Caki2 (cell line): ENCODE measurements at regions not wholly inside any gene's neighbourhood (a gene's known extent, or its start where the extent isn't known, plus 50 kb on each side); places are given as distances from the start of the nearest gene placed in this dataset.
"Not testable (repeated sequence)": the region's sequence is repeated elsewhere in the genome, so short reads cannot be mapped to it uniquely, and the experiment has no call there.

ENCODE experiments used
- DNase-seq: peaks from one replicate; pipeline ENCODE4 v3.0.0-alpha.2; 2015; ENCODE audit warnings: low read depth
- in situ Hi-C: cut with HindIII; loops from 2 replicates; pipeline ENCODE4 v1.10.0; 2016; ENCODE audit warnings: low sequenced_read_pairs, low pct_unique_long_range_greater_than_20kb, mixed read lengths

DNA sequence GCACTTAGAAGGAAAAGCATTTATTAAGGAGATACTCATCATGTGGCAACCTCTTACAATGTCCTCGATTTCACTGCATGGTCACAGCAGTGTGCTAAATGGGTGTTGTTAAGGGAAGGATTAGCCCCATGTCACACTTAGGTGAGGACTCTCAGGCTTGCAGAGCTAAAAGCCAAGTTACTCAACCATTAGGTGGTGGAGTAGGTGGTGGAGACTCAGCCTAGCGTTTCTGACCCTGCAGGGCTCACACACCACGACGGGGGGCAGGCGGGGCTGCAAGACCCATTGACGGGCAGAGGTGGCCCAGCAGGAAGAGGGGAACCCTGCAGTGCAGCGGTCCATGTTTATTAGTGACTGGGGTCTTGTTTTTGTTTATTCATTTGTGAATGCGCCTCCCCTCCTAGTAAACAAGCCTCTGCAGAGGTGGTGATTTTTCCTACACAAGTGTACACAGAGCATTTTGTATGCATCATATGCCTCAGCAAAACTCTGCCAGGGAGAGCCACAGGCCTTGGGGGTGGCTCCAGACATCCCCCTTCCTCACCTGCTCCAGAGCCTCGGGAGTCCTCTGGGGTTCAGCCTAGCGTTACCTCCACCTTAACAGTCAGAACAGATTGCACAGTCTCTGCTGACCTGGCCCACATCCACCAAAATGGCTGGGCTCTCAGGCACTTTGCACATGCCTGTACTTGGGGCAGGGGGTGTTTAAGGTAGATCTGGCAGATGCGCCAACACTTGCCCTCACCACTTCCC is 216.7 kb downstream of the C16orf95 start:
- DNase-seq = no peak
- in situ Hi-C loops = no loop called here

DNA sequence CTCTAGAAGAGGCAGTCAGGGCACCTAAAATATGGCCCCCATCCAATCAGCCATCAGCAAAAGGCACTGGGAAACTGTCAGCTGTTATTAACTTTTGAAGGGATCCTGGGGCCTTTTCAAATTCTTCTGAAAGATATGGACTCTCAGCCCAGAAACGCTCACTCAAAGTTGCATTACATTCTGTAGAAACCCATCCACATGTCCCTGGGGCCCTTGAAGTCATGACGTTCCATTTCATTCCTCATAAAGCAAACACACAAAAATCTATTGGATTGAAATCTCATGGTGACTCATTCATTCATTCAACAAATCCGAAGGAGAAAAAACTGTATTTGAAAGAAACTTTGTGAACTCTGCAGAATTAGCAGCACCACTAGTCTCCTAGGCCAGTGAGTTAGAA is 215.3 kb downstream of the C16orf95 start:
- no peak for DNase-seq
- in situ Hi-C loops = no loop called here

DNA sequence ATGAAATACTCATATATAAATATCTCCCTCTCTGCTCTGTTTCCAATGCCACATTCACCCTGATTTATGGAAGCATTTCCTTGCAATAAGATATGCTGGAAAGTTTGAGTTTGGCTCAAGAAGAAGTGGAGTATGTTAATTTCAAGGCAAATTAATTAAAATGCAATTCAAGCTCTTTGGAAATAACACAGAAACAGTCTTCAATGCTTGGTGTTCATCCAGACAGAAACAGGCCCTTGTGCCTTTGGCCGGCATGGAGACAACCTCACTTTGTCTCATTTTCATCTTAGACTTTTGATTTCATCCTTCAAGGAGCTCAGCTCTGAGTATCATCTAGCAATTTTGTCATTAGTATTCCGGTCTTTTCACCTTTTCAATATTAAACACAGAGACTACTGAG is 210.0 kb downstream of the C16orf95 start:
- in situ Hi-C loops = no loop called here
- DNase-seq = no peak

DNA sequence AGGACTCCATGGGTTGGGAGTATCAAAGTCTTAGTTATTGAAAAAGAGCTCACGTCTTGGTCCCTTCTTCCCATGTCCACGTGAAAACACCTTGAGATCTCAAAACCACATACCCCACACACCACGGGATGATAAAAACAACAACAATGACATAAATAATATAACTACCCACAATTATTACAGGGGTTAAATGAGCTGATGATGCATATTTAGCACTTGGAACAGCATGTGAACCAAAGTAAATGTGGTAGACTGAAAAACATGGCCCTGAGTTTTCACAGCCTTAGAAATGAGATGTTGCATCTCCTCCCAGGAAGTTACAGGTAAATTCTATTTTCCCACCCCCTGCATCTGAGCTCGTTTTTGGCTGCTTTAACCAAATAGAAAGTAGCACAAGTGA is 208.9 kb downstream of the C16orf95 start:
- DNase-seq = no peak
- in situ Hi-C loops = no loop called here

DNA sequence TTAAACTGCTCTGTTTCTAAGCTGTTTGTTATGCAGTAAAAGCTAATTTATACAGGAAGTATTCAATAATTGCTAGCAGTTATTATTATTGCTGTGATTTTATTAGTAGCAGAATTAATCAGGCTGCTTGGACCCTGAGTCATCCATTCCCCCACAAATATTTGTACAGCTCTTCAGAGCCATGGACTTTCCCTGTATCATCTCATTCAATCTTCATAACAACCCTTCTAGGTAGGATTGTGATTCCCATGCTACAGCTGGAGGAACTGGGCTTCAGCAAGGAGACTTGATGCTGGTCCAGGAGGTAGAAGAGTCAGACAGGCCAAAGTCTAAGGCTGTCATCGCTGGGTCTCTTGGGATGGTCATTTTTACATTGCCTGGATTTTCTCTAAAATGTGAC is 208.3 kb downstream of the C16orf95 start:
- in situ Hi-C loops = no loop called here
- DNase-seq = no peak

DNA sequence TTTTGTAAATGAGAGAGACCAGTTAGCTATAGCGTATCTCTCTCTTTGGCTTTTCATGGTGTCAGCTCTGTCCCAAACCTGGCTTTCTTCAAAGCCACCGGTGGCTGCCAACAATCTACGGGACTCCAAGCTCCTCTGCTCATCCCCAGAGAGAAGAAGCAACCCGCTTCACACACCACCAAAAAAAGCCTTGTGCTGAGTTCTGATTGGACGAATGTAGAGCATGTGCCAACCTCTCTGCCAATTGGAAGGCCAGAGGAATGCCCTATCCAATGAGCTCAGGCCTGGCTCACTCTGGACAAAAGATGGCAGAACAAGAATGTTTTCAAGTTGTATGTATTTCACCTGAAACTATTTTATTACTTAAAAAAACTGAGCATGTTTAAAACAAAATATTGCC is 202.4 kb downstream of the C16orf95 start:
- in situ Hi-C loops = no loop called here
- DNase-seq = no peak

DNA sequence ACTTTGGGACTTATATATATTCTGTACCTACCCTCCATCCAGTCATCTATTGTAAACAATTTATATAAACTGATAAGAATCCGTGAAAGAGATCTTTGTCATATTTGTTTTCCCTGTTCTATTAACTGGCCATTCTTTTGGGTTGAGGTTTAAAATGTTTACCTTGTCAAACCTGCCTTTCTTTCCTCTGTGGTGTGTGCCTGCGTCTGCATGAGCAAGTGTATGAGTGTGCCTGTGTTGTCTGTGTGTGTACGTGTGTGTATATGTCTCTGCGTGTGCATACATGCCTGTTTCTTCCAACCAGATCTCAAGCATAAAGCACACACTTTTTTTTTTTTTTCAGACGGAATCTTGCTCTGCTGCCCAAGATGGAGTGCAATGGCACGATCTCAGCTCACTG is 201.5 kb downstream of the C16orf95 start:
- in situ Hi-C loops = no loop called here

DNA sequence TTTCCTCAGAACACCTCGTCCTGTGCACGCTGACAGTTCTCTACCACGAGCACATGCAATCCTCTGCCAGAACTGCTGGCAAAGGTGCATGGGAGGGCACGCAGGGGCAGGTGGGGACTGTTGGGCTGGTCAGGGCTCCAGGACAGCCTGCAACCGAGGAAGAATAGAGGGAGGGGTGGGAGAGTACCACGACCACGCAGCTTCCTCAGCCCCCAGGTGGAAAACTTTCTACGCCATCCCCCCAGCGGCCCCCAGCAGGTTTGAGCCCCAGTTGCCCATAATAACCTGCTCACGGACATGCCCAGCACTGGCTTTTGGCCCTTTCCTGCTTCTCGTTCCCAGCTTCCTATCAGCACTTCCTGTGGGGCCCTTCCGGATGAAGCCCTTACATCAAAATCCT is 199.3 kb downstream of the C16orf95 start:
- in situ Hi-C loops = no loop called here
- DNase-seq = no peak

More for the DNA sequence above, 201.5 kb downstream of the C16orf95 start:
- DNase-seq = no peak

DNA sequence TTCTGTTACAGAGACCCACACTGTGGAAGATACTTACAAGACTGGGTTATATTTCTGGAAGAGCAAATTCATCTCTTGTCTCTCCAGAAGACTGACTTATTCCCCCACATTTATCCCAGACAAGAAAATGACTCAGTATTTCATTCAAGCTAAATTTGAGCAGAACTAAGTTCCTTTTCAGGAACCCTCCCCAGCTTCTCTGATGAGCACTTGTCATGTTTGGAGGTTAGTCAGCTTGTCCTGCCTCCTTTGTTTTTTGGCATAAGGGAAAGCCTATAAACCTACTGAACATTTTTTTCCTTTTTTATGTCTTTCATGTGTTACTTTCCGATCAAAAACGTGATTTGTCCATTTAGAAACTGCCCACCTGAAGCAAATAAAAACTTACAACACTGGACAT is 198.0 kb downstream of the C16orf95 start:
- DNase-seq = no peak
- in situ Hi-C loops = no loop called here

DNA sequence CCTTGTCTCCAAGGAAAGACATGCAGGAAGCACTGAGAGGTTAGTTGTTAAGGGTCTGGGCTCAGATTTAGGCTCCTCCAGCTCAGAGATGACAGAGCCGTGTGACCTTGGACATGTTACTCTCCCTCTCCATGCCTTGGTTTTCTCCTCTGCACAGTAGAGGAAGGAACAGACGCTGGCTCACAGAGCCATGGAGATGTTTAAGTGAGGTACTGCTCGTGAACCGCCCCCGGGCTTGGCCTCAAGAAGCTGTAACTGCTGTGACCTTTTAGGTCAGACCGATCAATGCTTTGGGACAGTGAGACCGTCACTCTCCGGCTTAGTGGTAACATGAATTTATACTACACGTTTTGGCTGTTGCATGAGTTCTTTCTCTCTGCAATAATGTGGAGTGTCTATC is 197.4 kb downstream of the C16orf95 start:
- in situ Hi-C loops = no loop called here
- DNase-seq = no peak

DNA sequence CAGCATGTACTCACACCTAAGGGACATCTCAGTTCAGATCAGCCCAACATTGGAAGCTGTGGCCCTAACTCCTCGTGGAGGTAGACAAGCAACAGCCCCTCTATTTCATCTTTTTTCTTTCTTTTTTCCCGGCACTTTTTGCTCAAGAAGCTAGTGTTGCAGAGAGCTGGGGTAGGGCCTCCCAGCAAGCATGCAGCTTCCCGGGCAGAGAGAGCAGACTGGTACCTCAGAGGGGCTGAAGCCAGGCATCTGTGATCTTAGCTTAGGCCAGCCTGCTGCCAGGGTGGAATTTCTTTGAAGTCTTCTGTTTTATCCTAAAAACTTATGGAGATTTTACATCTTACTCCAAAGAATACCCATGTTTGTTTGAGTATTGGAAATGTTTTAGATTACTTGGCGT is 195.4 kb downstream of the C16orf95 start:
- DNase-seq = no peak
- in situ Hi-C loops = no loop called here

DNA sequence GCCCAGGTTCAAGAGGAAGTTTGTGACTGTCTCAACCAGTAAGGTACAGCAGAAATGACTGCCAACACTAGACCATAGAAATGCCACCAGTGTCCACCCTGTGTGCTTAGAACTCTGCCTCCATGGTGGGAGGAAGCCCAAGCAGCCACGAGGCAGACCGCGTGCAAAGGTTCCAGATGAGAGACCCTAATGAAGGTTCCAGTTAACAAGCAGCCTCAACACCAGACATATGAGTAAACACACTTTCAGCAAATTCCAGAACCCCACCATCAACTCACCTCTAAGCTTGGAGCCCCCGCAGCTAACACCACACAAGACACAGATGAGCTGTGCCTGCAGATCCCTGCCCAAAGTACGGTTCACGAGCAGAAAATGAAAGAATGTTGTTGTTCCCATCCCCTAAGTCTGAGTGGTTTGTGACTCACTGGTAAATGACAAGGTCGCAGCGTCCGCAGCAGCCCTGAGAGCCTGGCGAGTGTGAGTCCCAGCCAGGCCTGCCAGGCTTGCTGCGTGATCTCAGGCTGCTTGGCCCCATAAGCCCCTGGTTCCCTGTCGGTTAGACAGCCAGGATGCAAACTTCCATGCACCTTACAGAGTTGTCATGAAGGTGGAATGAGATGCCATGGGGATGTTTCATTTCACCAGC is 193.7 kb downstream of the C16orf95 start:
- DNase-seq = no peak
- in situ Hi-C loops = no loop called here

DNA sequence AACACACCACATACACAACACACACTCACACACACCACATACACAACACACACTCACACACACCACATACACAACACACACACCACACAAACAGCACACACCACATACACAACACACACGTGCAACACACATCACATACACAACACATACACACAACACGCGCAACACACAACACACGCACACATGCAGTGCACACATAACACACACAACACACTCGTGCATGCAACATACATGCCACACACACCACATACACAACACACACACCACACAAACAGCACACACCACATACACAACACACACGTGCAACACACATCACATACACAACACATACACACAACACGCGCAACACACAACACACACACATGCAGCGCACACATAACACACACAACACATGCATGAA is 192.8 kb downstream of the C16orf95 start:
- DNase-seq, in situ Hi-C loops: not testable (repeated sequence)

DNA sequence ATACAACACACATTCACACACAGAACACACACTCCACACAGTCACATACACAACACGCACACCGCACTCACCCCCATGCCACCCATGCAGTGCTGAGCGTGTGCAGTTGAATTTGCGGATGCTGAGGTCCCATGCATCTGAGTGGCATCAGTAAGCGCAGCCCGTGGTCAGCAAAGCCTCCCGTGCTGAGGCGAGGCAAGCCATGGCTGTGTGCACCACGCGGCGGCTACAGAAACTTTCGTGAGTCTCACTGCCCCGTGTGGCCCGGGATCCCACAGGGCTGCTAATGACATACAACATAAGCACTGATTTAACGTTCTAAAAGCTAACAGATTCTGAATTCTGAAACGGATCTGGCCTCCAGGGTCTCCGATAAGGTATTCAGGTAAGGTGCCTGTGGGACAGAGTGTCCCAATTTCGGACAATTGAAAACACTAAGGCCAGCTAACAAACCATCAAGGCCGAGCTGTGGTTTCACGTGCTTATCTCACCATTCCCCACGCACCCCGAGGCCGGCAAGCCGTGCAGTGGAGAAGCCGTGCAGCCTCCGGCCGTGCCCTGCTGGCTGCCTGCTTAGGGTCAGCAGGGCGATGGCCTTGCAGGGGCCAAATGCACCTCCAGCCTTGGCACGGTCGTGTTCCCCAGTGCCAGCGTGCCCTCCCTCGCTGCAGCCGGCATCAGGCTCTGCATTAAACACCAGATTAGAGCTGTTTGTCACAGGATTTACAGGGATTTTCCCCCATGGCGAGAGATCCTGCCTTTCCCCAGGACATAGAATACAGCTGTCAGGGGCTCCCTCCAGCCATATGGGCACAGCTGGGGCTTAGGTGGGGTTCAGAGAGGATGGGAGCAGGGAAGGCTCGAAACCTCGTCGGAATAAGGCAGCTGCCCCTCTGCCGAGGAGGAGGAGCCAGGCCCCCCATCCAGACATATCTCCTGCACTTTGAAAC is 191.7 kb downstream of the C16orf95 start:
- no peak for DNase-seq
- in situ Hi-C loops = no loop called here

DNA sequence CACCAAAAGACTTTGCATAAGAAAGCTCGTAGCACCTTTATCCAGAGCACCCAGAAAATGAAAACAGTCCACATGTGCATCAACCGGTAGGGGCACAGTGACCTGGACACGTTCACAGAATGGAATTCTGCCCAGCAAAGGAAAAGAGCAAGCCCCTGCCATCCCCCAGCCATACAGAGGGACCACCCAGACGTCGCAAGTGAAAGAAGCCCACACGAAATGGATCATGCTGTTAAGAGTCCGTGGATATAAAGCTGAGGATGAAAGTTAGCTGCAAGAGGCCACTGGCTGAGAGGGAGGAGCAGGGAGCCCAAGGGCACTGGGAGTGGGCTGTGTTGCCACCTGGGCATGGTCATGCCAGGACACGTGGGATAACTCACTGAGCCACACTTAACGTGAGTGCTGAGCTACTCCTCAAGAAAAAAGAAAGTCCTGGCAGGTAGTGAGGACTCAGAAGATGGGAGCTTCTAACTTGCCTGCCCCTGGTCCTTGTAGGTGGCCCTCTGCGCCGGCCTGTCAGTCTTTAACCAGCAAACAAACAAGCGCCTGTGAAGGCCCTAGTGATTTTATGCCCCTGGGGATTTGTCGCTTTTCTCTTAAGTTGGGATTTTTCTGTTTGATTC is 190.7 kb downstream of the C16orf95 start:
- in situ Hi-C loops = no loop called here
- DNase-seq = no peak

DNA sequence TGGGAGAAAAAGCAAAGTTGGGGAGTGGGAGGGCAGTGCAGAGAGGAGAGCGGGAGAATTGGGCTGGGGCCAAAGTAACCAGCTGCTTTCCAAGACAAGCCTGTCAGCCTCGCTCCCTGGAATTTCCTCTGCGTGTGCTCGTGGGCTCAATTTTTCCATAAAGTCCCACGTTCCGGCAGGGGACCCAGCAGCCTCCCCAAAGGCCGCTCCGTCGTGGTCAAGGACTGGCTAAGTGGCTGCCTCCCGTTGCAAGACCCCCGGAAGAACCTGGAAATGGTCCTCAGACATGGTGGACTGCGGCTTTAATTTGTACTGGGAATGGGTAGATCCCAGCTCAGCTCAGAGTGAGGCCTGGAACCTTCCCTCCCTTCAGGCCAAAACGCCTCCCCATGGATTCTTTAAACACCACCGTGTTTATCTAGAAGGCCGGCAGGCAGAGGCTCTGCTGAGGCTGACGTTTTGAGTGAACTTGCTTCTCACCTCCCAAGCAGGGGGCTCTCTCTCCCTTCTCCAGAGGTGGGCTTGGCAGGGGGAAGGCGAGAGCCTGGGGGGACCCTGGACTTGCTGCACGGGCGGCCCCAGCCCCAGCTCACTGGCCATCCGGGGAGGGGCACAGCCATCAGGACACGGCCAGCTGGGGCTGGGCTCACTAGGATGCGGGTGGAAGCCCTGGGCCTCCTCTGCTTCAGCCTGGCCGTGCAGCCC is 190.0 kb downstream of the C16orf95 start:
- in situ Hi-C loops = no loop called here
- DNase-seq = no peak

DNA sequence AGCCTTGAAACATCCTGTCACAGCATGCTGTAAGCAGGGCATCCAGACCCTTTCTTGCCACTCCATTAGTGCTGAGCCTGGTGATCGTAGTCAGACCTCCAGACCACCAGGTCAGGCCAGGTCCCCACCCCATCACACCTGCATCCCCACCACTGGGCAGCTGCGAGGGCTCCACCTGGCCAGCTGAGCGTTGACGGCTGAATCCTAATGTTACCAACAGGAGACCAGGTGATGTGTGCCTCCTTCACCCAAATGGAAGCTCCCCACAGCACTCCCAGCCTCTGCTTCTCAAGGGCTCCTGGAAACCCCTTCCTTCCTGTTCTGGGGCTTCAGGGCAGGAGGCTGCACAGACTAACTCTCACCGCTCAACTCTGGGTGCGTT is 189.4 kb downstream of the C16orf95 start:
- DNase-seq = no peak
- in situ Hi-C loops = no loop called here

DNA sequence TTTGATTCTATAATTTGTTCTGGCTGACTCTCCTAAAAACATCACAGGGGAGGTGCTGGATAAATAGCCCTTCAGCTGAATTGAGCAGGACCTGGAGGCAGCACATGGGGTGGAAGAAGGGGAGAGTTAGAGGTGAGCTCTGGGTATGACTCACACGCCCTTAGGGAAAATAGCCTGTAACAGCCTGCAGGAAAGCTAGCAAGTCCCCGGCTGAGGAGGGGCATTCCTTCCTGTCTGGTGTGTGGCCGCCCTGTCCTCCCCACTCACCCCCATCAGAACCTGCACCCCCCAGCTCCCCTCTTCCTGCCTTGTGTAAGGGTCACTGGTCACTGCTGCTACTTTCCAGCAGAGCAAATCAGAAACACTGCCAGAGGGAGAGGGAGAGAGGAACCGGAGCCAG is 187.4 kb downstream of the C16orf95 start:
- DNase-seq = no peak
- in situ Hi-C loops = no loop called here
